ENCODE measurements at regions not wholly inside any gene's neighbourhood (a gene's known extent, or its start where the extent isn't known, plus 50 kb on each side); places are given as distances from the start of the nearest gene placed in this dataset.

DNA sequence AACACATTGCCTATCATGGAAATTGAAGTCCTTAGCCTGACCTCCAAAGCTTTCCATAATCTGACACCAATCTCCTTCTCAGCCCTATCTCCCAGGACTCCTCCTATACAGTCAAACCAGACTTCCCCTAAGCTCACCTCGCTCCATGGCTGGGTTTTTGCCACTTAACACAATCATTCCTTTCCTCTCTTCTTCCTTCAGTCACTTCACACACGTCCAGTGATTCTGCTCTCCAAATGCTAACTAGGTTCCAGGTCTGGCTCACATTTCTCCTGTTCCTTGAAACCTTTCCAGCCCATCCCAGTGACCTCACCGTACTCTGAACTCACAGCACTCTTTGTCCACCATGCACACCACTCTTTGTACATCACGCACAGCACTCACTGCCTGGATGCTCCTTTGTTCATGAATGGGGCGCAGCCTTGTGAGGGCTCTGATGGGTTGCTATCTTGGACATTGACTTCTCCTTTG lies 98.4 kb downstream of the GLUL start:
- DNase-seq (ENCODE audit: low read depth), result no peak

DNA sequence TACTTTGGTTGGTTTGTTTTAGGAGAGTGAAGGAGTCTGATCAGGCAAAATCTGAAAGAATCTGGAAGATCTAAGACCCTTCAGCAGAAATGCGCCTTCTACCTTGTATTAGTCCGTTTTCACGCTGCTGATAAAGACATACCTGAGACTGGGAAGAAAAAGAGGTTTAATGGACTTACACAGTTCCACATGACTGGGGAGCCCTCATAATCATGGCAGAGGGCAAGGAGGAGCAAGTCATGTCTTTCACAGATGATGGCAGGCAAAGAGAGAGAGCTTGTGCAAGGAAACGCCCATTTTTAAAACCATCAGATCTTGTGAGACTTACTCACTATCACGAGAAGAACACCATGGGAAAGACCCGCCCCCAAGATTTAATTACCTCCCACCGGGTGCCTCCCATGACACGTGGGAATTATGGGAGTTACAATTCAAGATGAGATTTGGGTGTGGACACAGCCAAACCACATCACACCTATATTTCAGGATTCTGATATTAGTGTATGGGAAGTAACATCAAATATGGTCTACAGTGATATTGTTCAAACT lies 99.3 kb downstream of the GLUL start:
- no peak for DNase-seq (ENCODE audit: low read depth)

DNA sequence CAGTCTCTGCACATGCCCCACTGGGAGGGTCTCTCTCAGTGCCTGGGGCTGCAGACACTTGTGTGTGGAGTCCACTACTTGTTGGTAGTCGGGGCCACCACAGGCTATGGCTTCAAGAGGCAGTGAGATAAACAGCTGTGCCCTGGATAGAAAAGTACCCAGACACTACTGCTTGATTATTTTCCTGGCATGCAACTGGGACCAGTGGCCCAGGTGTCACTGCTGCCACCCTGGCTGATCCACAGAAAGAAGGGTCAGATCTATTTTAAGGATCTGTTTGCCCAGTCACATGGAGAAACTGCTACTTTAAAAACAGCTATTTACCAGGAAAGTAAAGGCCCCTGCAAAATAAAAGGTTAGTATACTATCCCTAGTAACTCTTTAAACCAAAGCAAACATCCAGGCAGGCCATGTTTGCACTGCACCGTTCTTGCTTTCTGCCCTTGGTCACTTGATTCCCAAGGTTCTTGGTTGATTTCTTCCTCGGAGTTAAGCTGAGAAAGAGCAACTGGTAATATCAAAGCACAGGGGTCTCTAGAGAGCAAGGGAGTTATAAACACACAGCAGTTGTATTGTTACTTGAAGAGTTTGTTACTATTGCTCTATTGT lies 99.9 kb downstream of the GLUL start:
- DNase-seq (ENCODE audit: low read depth), result no peak

DNA sequence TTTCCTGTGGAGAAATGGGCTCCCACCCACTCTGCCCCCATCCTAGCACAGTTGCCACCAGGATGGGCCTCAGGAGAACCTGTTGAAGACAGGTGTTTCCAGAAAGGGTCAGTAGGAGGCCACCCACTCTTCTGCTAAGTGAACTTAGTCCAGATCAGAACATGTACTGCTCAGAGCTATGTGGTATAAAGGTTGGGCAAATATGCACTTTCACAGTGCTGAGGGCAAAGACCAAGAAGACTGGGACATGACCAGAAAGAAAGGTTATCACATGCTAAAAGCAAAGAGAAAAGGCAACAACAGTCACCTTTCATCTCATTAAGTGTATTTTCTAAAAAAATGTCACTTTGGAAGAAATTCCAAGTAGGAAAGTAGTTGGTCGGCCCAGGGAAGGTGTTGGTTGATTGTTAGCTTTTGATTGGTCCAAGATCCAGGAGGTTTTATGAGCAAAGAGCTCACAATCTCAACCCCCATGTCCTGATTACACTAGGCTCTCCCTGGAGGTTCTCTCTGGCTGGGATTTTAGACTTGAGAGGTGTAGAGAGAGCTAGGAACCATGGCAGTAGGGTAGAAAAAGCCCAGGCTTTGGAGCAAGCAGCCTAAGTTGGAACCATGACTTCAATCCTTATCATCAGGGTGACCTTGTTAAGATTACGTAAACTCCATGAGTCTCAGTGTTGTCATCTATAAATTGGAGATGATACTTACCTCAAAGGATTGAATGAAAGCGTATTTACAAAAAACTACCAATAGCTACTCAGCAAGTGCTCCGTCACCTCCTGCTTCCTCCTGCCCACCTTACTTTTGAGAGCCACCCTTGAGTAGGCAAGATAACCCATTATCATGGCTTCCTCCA lies 102.6 kb downstream of the GLUL start:
- DNase-seq (ENCODE audit: low read depth), result no peak

DNA sequence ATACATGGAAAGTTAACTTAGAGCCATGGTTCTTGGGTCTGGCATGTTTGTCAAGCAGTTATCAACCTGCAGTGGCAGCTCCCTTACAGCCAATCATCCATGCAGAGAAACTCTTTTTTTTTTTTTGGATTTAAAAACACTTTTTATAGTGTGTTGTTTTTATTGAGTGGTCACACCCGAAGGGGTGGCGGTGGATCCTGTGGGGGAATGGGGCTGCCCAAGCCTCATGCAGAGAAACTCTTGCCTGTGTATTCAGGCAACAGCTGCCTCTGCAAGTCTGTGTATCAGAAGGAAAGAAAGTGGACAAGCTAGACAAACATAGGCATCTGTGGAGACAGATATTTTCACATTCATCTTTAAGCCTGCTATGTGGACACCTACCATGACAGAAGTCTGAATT lies 104.8 kb downstream of the GLUL start:
- DNase-seq (ENCODE audit: low read depth), result no peak

DNA sequence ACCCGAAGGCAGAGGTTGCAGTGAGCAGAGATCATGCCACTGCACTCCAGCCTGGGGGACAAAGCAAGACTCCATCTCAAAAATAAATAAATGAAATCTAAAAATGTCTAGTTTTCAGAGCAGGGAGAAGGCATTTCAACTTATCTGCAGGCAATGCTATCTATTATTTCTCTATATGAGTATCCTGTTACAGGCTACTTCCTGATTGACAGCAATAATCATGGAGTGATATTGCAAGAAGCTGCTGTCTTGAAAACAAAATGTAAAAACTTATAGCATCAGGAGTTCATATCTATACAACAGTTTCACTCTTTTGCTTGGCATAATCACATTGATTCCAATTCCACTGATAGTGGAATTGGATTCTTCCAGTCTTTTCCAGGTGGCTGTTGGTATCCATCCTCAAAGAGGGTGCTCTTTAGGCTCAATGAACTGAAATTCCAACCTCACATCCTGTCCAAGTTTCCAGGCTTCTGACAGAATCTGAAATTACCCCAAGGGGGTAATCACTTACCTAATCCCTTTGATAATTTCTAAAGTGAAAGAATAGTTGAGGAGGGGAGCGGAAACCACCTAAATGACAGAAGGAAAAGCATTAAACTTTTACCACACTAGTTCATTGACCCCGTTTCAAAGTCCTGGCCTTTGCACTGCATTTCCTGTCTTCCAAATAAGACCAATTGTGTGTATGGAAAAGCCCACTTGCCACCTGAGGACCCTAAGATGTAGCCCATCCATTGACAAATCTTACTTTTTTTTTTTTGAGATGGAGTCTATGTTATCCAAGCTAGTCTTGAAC lies 107.6 kb downstream of the GLUL start:
- DNase-seq (ENCODE audit: low read depth), result no peak

DNA sequence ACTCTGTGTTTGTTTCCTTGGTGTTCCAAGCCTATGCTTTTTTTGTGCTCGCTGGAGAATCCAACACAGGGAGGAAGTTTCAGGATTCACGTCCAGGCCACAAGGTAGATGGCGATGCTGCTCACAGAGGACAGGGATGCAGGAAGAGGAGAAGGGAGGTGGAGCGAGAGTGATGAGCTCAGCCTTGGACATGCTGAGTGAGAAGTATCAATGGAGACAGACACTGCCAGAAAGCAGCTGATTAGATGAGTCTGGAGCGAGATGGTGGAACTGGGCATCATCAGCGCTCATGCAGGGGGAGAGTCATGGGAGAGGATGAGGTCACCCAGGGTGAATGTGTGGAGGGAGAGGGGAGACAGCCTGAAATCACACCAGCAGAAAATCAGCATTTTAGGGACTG lies 110.0 kb downstream of the GLUL start:
- DNase-seq (ENCODE audit: low read depth), result no peak

DNA sequence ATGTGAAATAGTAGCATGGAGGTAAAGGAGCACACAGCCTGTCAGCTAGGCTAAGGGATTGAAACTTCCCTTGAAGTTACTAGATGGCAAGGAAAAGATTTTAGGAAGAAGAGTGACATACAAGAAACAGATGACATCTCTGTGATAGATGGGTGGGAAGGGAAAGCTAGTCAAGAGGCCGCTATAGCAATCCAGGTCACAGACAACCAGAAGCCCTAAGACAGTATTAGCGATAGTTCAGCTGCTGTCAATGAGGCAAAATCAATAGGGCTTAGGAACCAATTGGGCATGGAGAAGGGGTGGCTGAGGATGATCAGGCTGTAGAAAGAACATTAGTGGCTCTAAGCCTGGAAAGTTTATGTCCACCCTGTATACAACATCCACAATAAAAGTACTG lies 111.1 kb downstream of the GLUL start:
- no peak for DNase-seq (ENCODE audit: low read depth)

DNA sequence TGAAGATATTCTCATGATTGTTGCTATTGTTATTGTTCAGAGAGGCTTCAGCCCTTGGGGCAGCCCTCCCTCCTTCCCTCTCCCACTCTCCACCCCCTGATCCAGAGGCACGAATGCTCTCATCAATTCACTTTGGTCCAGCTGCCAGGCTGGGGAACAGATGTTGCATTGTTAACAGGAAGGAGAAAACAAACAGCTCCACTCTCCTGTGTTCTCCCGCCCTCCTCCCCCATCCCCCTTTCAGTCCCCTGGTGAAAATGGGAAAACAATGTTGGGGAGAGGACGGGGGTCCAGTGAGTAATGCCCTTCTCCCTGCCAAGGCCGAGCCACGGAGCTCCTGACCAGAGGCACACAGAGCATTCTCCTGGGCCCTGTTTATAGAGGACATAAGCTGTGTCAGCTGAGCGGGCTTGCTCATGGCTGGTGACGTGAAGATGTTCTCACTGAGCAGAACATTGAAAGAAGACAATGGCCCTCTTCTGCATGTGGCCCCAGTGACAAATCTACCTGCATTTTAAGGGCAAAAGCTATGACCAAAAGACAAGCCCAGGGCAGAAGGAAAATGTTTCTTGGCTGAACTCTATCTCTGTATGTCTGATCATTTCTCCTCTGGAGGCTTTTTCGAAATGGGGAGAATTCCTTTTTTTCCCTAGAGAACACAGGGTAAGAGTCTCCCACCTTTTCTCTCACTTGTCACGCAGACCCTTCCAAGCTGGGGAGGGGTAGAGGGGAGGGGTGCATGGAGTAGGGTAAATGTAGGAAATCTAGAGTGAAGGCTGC lies 111.7 kb downstream of the GLUL start:
- no peak for DNase-seq (ENCODE audit: low read depth)

DNA sequence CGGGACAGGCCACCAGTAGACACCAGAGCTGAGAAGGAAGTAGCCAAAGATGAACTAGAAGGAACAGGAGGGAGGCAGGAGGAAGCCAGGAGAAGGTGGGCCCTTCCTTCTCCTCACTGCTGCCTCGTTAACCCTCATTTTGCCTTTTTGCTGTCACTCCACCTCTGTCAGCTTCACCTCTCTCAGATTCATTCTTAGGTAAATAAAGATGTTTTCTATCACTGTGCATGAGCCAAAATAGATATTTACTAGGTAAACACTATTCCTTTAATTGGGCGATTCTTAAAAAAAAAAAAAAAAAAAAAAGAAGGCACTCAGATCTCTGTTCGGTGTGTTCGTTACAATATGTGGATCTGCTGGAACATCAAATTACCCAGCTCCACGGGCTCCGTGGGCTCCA lies 112.3 kb downstream of the GLUL start:
- no peak for DNase-seq (ENCODE audit: low read depth)

DNA sequence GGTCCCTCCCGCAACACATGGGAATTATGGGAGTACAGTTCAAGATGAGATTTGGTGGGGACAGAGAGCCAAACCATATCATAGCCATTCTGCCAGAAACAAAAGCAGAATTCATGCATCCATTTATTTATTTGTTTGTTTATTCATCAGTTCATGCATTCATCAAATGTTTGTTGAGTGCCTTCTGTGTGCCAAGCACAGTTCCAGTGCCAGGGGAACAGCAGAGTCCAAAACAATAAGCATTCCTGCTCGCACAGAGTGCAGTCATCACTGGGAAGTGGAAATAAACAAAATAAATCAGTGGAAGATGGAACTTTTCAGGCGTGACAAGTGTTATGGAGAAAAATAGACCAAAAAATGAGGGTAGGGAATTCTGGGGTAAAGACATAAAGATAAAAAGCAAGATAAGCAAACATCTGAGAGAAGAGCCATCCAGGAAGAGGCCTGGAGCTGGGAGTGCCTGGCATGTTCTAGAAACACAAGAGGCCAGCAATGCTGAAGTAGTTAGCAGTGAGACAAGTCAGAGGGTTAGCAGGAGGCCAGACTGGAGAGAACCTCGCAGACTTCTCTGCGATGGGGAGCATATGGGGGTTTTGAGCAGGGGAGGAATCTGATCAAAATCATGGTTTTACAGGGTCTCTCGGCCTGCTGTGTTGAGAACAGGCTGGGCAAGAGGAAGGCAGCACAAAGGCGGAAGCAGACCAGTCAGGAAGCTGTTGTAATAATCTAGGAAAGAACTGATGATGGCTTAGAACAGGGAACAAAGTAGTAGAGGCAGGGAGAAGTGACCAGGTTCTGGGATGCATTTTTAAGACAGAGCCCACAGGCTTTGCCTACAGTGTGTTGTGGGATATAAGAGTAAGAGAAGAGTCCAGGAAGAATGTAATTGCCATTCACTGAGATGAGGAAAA lies 113.2 kb downstream of the GLUL start:
- DNase-seq (ENCODE audit: low read depth), result no peak

DNA sequence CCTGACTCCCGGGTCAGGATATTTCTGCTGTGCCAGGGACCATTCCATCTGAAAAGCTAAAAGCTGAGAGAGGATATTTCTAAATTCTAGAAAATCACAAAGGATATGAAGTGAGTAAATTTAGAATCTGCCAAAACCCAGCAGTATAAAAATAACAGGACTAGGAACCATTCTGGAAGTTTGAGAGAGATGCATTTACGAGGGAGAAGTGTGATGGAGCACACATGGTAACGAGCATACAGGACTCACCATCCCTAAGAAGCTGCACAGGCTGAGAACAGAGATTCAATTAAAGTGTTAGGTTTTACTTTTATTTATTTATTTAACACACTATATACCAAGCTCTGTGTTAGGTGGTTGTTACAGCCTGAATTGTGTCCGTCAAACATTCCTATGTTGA lies 116.3 kb downstream of the GLUL start:
- no peak for DNase-seq (ENCODE audit: low read depth)

DNA sequence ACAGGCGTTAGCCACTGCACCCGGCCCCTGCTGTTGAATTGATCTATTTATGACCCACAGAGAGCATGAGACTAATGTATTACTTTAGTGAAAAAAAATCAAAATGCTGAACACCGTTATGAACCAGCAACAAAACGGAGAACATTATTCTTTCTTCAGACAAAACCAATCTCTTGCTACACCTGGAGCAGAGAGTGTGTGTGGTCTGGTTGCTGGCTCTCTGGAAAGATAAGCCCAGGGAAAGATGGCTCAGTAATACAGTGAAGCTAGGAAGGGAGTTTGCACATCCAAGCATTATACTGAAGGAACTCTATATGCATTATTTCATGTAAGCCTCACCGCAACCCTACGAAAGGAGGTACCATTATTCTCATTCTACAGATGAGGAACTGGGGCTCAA lies 117.0 kb downstream of the GLUL start:
- no peak for DNase-seq (ENCODE audit: low read depth)

DNA sequence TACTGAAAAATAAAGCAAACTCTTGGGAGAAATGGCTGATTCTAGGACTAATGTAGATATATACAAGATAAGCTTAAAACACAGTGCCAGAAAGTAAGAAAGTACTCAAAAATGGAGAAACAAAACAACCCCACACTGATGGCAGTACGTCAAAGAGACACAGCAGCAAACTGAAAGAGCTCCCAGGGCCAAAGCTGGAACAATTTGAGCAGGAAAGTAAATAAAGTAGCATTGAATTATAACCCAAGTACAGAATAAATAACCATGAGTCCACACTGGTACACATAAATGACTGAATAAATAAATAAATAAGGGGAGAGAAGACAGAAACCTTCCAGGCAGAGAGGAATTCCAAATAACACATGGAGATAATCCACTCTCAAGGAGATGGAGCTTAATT lies 120.9 kb downstream of the GLUL start:
- no peak for DNase-seq (ENCODE audit: low read depth)

DNA sequence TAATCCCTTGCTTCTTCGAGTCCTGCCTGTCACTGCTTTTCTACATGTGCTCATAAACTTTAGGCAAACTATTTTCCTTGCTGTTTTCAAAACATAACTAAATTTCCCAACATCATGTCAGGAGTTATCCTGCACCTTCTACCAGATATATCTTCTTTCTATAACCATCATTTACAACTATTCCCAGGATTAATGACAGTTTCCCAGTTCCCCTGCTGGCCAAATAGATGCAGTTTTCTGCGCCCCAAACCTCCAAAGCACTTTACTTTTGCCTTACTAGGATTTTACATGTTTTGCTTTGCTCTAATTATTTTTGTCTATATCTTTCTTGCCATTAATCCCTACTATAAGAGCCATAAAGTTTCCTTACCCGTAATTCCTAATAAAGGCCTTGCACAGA lies 122.5 kb downstream of the GLUL start:
- no peak for DNase-seq (ENCODE audit: low read depth)

DNA sequence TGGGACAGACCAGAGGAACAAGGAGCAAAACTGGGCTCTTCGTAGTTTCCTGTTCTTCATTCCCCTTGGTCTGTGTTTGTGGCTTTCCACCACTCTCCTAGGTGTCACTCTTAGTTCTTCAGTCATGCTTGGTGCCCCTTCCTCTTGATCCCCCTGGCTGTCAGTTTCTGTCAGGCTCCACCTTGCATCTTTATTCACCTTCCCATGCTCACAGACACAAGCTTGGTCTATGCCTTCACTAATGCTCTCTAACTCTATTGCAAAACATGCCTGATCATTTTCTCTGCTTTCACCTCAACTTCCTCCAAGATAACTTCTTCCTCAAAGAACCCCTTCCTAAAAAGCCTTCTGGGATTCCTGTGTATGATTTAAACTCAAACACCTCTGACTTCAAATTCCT lies 122.9 kb downstream of the GLUL start:
- no peak for DNase-seq (ENCODE audit: low read depth)

DNA sequence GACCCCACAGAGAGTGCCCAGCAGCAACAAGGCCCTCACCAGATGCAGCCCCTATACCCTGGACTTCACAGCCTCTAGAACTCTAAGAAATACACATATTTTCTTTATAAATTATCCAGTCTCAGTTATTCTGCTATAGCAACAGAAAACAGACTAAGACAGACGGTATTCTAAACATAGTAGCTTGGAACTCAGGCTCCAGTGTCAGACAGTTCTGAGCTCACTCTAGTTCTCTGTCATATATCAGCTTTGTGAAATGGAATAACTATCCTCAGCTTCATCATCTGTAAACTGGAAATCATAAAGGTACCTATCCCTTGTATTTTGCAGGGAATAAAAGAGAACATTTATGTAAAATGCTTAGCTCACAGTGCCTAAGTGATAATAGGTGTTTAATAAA lies 127.4 kb downstream of the GLUL start:
- no peak for DNase-seq (ENCODE audit: low read depth)

DNA sequence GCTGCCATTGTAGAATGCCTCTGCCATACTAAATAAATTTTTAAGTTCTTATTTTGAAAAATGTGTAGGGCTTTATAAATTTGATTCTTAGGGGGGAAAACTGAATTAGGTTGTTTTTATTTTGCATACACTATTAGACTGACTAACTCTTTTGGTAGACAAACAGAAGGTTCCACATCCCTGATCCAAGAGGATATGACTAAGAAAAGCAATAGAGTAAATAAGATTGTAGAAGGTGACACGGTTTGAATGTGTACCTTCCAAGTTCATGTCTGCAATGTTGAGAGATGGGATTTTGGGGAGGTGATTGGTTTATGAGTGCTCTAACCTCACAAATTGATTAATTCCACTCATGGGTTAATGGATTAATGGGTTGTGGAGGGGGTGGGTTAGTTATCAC lies 127.9 kb downstream of the GLUL start:
- no peak for DNase-seq (ENCODE audit: low read depth)

DNA sequence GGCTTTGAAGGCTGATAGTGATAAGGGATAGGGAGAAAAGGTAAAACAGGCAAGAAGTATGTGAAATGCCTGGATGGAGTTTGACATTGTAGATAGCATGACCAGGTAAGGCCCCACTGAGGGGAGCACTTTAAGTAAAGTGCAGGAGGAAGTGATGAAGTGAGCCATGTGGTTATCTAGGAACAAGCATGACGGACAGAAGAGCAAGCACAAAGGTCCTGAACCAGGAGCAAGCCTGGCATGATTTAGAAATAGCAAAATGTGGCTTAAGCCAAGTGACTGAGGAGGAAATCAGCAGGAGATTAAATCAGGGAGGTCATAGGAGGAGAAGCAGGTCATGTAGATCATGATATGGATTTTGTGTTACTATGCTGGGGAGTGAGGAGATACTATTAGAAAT lies 129.2 kb downstream of the GLUL start:
- DNase-seq (ENCODE audit: low read depth), result no peak

DNA sequence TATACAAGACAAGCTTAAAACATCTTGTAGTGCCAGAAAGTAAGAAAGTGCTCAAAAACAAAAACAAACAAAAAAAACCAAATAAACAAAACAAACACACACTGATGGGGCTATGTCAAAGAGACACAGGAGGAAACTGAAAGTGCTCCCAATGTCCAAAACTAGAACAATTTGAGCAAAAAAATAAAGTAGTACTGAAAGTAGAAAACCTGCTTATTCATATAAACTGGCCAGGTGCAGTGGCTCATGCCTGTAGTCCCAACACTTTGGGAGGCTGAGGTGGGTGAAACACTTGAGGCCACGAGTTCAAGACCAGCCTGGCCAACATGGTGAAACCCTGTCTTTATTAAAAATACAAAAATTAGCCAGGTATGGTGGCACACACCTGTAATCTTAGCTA lies 129.9 kb downstream of the GLUL start:
- DNase-seq (ENCODE audit: low read depth), result no peak

DNA sequence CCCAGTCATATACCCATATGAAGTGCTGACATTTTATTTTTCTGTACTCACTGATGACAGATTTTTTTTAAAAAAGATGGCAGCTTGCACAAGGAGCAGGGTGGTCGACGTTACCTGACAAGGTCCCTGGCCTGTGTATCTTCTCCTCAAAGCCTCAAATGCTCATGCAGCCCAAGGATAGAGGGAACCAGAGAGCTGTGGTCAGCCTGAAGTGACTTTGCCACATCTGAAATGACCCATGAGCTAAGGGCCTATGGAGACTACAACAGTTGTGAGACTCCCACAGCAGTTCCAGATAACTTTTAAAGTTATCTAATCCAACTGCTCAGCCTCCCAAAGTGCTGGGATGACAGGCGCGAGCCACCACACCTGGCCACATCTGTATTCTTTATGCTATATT lies 131.1 kb downstream of the GLUL start:
- DNase-seq (ENCODE audit: low read depth), result no peak

Data from stromal cell of bone marrow (primary cell).